H1 (cell line): ENCODE measurements at regions not wholly inside any gene's neighbourhood (a gene's known extent, or its start where the extent isn't known, plus 50 kb on each side); places are given as distances from the start of the nearest gene placed in this dataset.

ENCODE experiments used
- CBX8 ChIP-seq: fragments of 300-800, 300-1000 bp; sonication (generic); IDR thresholded peaks from 2 replicates; pipeline ENCODE4 v1.7.1; 2016; ENCODE audit warnings: low read depth, low read length, borderline replicate concordance
- CREB1 ChIP-seq: IDR thresholded peaks from 2 replicates; pipeline ENCODE4 v1.6.1; 2012; ENCODE audit warnings: inconsistent platforms
- EZH2 ChIP-seq: fragments of 200-600 bp; sonication (generic); IDR thresholded peaks from 2 replicates; pipeline ENCODE4 v1.7.1; 2012; ENCODE audit warnings: low read depth, mild to moderate bottlenecking, moderate library complexity, low read length, inconsistent platforms; ENCODE audit not compliant: severe bottlenecking
- POLR2A ChIP-seq, 2 experiments: IDR thresholded peaks; 1 replicate in 1 of 2; 2 replicates in 1 of 2; pipeline ENCODE4 v1.6.1; 2011; ENCODE audit warnings: low read depth in 2 of 2, low read length in 2 of 2, mild to moderate bottlenecking in 2 of 2; ENCODE audit errors: control extremely low read depth in 1 of 2
- POLR2AphosphoS5 ChIP-seq: IDR thresholded peaks from 2 replicates; pipeline ENCODE4 v1.6.1; 2011; ENCODE audit warnings: low read depth, low read length
- TF ChIP-seq, protein P1 (sequence below), 3 experiments: IDR thresholded peaks; 1 replicate in 2 of 3; 2 replicates in 1 of 3; pipeline versions ENCODE4 v1.5.1 to v1.6.1; 2011; ENCODE audit warnings: low read length in 3 of 3, mild to moderate bottlenecking in 3 of 3, inconsistent platforms in 2 of 3, low read depth in 1 of 3, moderate library complexity in 1 of 3; ENCODE audit not compliant: insufficient read depth in 1 of 3; ENCODE audit errors: control extremely low read depth in 1 of 3

DNA sequence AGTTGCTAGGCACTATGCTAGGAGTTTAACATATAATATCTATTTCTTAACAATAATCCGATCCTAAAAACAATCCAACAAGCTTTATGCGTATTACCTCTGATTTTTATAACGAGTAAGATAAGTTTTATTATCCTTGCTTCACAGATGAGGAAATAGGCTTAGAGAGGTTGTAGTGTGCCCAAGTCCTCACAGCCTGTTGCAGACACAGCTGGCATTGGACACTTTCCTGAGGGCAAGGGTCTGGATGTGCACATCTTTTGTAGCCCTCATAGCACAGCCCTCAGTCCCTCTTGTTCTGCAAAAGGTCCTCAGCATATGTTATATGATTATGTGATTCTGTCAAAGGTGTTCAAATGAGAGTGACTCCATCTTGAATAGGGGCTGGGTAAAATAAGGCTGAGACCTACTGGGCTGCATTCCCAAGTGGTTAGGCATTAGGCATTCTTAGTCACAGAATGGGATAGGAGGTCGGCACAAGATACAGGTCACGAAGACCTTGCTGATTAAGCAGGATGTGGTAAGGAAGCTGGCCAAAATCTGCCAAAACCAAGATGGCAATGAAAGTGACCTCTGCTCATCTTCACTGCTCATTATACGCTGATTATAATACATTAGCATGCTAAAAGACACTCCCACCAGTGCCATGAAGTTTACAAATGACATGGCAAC lies 75.7 kb upstream of the F3 start:
- TF ChIP-seq, protein P1, sequence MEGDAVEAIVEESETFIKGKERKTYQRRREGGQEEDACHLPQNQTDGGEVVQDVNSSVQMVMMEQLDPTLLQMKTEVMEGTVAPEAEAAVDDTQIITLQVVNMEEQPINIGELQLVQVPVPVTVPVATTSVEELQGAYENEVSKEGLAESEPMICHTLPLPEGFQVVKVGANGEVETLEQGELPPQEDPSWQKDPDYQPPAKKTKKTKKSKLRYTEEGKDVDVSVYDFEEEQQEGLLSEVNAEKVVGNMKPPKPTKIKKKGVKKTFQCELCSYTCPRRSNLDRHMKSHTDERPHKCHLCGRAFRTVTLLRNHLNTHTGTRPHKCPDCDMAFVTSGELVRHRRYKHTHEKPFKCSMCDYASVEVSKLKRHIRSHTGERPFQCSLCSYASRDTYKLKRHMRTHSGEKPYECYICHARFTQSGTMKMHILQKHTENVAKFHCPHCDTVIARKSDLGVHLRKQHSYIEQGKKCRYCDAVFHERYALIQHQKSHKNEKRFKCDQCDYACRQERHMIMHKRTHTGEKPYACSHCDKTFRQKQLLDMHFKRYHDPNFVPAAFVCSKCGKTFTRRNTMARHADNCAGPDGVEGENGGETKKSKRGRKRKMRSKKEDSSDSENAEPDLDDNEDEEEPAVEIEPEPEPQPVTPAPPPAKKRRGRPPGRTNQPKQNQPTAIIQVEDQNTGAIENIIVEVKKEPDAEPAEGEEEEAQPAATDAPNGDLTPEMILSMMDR (IDR thresholded peaks at IDR 0.05; ENCODE audit: control extremely low read depth in 1 of 3, insufficient read depth in 1 of 3, low read depth in 1 of 3, low read length in 3 of 3) = no peak
- no peak for TF ChIP-seq POLR2AphosphoS5
- no peak for TF ChIP-seq EZH2
- TF ChIP-seq POLR2A (IDR thresholded peaks at IDR 0.05; ENCODE audit: control extremely low read depth in 1 of 2, low read depth in 2 of 2, low read length in 2 of 2) = no peak
- TF ChIP-seq CREB1 = no peak
- TF ChIP-seq CBX8 = no peak
